Esophagus squamous epithelium (tissue), 5 donors: ENCODE measurements at regions not wholly inside any gene's neighbourhood (a gene's known extent, or its start where the extent isn't known, plus 50 kb on each side); places are given as distances from the start of the nearest gene placed in this dataset.
"Not testable (repeated sequence)": the region's sequence is repeated elsewhere in the genome, so short reads cannot be mapped to it uniquely, and the experiment has no call there.

ENCODE experiments used
- DNase-seq: peaks from one replicate; lab custom pipeline; 2025; lab: John Stamatoyannopoulos, UW
- H3K27ac ChIP-seq, 4 donors: fragments of 200-600 bp; sonication (generic); one replicate each; pipeline ENCODE4 v1.5.1; 2016 to 2019; ENCODE audit warnings: mild to moderate bottlenecking in 1 of 4
- H3K27me3 ChIP-seq, 4 donors: fragments of 200-600 bp; sonication (generic); 1 replicate in 3 of 4; 2 replicates in 1 of 4; pipeline versions ENCODE4 v1.5.1 to v1.6.0; 2017 to 2021; ENCODE audit warnings: antibody characterized with exemption in 1 of 4
- H3K36me3 ChIP-seq, 3 donors: fragments of 200-600 bp; sonication (generic); one replicate each; pipeline ENCODE4 v1.5.1; 2016 to 2019
- H3K4me1 ChIP-seq, 3 donors: fragments of 200-600 bp; sonication (generic); one replicate each; pipeline ENCODE4 v1.5.1; 2017 to 2019
- H3K4me3 ChIP-seq, 4 donors: fragments of 200-600 bp; sonication (generic); 1 replicate in 3 of 4; 2 replicates in 1 of 4; pipeline ENCODE4 v1.5.1; 2016 to 2019; ENCODE audit warnings: mild to moderate bottlenecking in 2 of 4, moderate library complexity in 1 of 4
- H3K9me3 ChIP-seq, 3 donors: fragments of 200-600 bp; sonication (generic); one replicate each; pipeline ENCODE4 v1.5.1; 2016 to 2019
- POLR2A ChIP-seq, 4 donors: fragments of 450-650 bp; IDR thresholded peaks; one replicate each; pipeline ENCODE4 v1.6.1; 2017; ENCODE audit warnings: antibody characterized with exemption in 4 of 4, mild to moderate bottlenecking in 4 of 4, moderate library complexity in 3 of 4
- WGBS, 2 donors: methylation state at CpG; one replicate each; pipeline ENCODE4 v1.1.5; 2018; 5-methylcytosine and 5-hydroxymethylcytosine counted together
- intact Hi-C: fragments of 100-400 bp; cut with DNase I; formaldehyde crosslinking; loops from one replicate; pipeline ENCODE4 v1.15.0; 2022
- TF ChIP-seq, protein P1 (sequence below), 6 experiments: fragments of 450-650 bp in 4 of 6; fragments of 200-600 bp in 2 of 6; sonication (generic) in 2 of 6; IDR thresholded peaks; one replicate each; pipeline ENCODE4 v1.5.1; 2016 to 2019; ENCODE audit warnings: antibody characterized with exemption in 6 of 6, mild to moderate bottlenecking in 4 of 6, moderate library complexity in 4 of 6
- donor health status: DM: yes; HTN: yes; CAD: no.

DNA sequence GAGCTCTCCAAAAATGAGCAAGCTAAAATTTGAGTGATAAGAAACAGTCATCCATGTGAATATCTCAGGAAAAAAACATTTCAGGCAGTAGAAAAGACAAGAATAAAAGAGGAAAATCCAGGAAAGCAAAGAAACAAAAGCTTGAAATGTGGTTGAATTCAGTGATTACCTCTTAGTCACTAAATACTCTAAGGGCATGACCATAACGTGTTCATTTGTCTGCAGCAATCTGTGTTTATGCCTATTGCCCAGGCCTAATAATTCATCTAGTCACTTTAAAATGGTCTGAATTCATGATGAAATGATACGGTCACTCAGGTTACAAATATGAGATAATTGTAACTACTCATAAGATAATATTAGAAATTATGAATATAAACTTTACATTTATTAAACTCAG, 837.9 kb downstream of the STPG2 start:
- no peak for DNase-seq
- no peaks in the 10 kb centered on the region for H3K4me1 ChIP-seq
- H3K9me3 ChIP-seq: peaks cover 0 to 4% (median 3%) of the 10 kb centered on the region in 3 donors
- no peak overlapping the region for H3K27ac ChIP-seq
- no peak for TF ChIP-seq POLR2A (IDR thresholded peaks at IDR 0.05)
- TF ChIP-seq, protein P1, sequence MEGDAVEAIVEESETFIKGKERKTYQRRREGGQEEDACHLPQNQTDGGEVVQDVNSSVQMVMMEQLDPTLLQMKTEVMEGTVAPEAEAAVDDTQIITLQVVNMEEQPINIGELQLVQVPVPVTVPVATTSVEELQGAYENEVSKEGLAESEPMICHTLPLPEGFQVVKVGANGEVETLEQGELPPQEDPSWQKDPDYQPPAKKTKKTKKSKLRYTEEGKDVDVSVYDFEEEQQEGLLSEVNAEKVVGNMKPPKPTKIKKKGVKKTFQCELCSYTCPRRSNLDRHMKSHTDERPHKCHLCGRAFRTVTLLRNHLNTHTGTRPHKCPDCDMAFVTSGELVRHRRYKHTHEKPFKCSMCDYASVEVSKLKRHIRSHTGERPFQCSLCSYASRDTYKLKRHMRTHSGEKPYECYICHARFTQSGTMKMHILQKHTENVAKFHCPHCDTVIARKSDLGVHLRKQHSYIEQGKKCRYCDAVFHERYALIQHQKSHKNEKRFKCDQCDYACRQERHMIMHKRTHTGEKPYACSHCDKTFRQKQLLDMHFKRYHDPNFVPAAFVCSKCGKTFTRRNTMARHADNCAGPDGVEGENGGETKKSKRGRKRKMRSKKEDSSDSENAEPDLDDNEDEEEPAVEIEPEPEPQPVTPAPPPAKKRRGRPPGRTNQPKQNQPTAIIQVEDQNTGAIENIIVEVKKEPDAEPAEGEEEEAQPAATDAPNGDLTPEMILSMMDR (IDR thresholded peaks at IDR 0.05): no peak
- H3K27me3 ChIP-seq: no peaks in the 10 kb centered on the region
- H3K36me3 ChIP-seq: no peaks in the 10 kb centered on the region
- intact Hi-C loops: no loop called here
- H3K4me3 ChIP-seq: no peak overlapping the region
- WGBS, 2 donors: 63 to 66% methylated on average over 2 of the region's 2 CpGs

DNA sequence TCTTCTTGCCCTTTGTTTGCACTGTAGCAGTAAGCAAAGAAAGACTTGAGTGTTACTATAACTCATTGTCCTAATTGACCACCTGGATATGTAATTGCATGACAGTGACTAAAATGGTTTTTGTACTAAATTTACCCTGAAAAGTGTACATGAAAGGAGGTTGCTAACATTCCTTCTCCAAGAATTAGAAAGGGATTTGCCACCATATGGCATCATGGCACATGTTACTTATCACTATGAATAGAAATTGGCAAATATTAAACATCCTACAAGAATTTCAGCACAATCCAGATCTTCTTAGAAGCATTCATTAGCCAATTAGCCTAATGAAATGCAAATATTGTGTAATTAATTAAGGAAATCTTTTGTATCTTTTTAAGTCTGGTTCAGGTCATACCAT, 834.2 kb downstream of the STPG2 start:
- no peak for DNase-seq
- TF ChIP-seq POLR2A (IDR thresholded peaks at IDR 0.05): no peak
- TF ChIP-seq, protein P1 (IDR thresholded peaks at IDR 0.05): no peak
- intact Hi-C loops: no loop called here
- H3K4me1 ChIP-seq: no peaks in the 10 kb centered on the region
- no peaks in the 10 kb centered on the region for H3K27me3 ChIP-seq
- no peak overlapping the region for H3K27ac ChIP-seq
- H3K9me3 ChIP-seq: no peaks in the 10 kb centered on the region
- no peak overlapping the region for H3K4me3 ChIP-seq
- no peaks in the 10 kb centered on the region for H3K36me3 ChIP-seq

DNA sequence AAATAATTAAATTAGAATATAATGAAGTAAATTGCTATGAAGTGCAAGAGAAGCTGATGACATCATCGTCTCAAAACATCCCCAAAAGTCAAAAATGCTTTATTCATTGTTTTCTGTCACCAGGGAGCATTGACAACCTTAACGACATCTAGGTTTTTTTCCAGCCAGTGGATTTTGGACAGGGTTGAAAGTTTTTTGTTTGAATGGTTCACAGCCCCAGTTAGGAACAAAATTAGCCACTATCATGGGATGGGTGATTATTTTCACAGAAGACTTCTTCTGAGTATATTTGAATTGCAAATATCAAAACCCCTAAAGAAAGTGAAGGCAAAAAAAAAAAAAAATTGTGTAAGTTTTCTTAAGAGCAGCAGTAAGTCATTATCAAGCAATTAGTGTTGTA, 826.1 kb downstream of the STPG2 start:
- Histone ChIP-seq H3K27me3 (no peaks in the 10 kb centered on the region), H3K27ac (no peak overlapping the region), H3K9me3 (no peaks in the 10 kb centered on the region), H3K4me3 (no peak overlapping the region), H3K4me1 (no peaks in the 10 kb centered on the region), H3K36me3 (no peaks in the 10 kb centered on the region)
- intact Hi-C loops: no loop called here
- DNase-seq: no peak
- 27 to 40% methylated on average over 2 of the region's 2 CpGs for WGBS, 2 donors
- TF ChIP-seq POLR2A (IDR thresholded peaks at IDR 0.05): no peak
- TF ChIP-seq, protein P1 (IDR thresholded peaks at IDR 0.05): no peak

DNA sequence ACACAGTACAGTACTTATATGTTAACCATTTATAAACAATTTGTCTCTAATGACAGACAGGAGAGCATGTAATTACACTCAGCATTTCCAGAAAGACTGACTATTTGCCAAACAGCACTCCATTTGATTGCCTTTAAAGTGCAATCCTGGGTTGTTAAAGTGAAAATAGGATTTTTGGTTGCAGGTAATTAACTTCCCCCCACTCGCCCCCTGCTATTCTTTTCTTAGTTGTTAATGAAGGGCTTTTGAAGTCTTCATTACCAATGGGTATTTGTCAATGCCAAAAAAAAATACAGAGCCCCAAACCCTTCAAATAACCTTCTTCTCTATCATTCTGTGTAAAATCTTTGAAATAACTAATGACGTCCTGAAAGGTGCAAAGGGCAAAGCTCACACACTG, 825.6 kb downstream of the STPG2 start:
- no peak overlapping the region for H3K4me3 ChIP-seq
- H3K9me3 ChIP-seq: no peaks in the 10 kb centered on the region
- no peak overlapping the region for H3K27ac ChIP-seq
- H3K4me1 ChIP-seq: no peaks in the 10 kb centered on the region
- no peaks in the 10 kb centered on the region for H3K36me3 ChIP-seq
- no peak for TF ChIP-seq POLR2A (IDR thresholded peaks at IDR 0.05)
- TF ChIP-seq, protein P1 (IDR thresholded peaks at IDR 0.05): no peak
- intact Hi-C loops: no loop called here
- H3K27me3 ChIP-seq: no peaks in the 10 kb centered on the region
- 16 to 22% methylated on average over 2 of the region's 2 CpGs for WGBS, 2 donors
- no peak for DNase-seq

DNA sequence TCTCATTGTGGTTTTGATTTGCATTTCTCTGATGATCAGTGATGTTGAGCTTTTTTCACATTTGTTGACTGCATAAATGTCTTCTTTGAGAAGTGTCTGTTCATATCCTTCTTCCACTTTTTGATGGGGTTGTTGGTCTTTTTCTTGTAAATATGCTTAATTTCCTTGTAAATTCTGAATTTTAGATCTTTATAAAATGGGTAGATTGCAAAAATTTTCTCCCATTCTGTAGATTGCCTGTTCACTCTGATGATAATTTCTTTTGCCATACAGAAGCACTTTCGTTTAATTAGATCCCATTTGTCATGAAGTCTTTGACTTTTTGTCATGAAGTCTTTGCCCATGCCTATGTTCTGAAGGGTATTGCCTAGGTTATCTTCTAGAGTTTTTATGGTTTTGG, 817.5 kb downstream of the STPG2 start:
- H3K27ac ChIP-seq, H3K4me3 ChIP-seq, H3K27me3 ChIP-seq, H3K9me3 ChIP-seq, H3K36me3 ChIP-seq, DNase-seq, H3K4me1 ChIP-seq, intact Hi-C loops: not testable (repeated sequence)
- 41 to 68% methylated on average over 1 of the region's 1 CpG for WGBS, 2 donors

DNA sequence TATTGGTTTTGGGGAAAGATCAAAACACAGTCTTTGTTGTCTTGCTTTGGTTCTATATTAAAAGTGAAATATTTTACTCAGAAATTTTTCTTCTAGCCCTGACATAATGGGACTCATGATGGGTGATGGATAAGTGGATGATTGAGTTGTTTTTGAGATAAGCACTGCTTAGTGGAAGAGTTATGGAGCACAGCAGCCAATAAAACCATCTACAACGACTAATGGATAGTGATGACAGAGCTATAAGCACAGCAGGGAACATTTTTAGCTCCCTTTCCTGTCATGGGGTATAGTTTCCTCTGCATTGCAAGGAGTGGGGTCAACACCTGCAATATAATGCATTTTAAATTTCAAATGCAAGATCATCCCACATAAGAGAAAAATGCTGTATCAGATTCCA, 812.4 kb downstream of the STPG2 start:
- no peaks in the 10 kb centered on the region for H3K9me3 ChIP-seq
- no peak overlapping the region for H3K4me3 ChIP-seq
- 18 to 21% methylated on average over 1 of the region's 1 CpG for WGBS, 2 donors
- no peaks in the 10 kb centered on the region for H3K4me1 ChIP-seq
- intact Hi-C loops: no loop called here
- no peak for TF ChIP-seq POLR2A (IDR thresholded peaks at IDR 0.05)
- TF ChIP-seq, protein P1 (IDR thresholded peaks at IDR 0.05): no peak
- H3K36me3 ChIP-seq: no peaks in the 10 kb centered on the region
- H3K27ac ChIP-seq: no peak overlapping the region
- H3K27me3 ChIP-seq: no peaks in the 10 kb centered on the region
- DNase-seq: no peak
